HL-60 (cell line): ENCODE measurements at regions not wholly inside any gene's neighbourhood (a gene's known extent, or its start where the extent isn't known, plus 50 kb on each side); places are given as distances from the start of the nearest gene placed in this dataset.

ENCODE experiments used
- DNase-seq, 2 experiments: peaks; one replicate each; pipeline ENCODE4 v3.0.0-alpha.2; 2010 to 2020; ENCODE audit warnings: low read depth in 1 of 2, low spot score in 1 of 2
- H3K27ac ChIP-seq: fragments of 250-450 bp; sonication (Bioruptor Pico); replicated peaks from 2 replicates; pipeline ENCODE4 v1.5.1; 2020; ENCODE audit warnings: mild to moderate bottlenecking, moderate library complexity
- H3K27me3 ChIP-seq: fragments of 250-450 bp; sonication (Bioruptor Pico); 2 replicates; pipeline ENCODE4 v1.5.1; 2021; ENCODE audit warnings: mild to moderate bottlenecking, moderate library complexity; ENCODE audit not compliant: insufficient read depth, poor library complexity, severe bottlenecking
- H3K4me3 ChIP-seq: replicated peaks from 2 replicates; pipeline ENCODE4 v1.5.1; 2011; ENCODE audit warnings: mild to moderate bottlenecking, control low read depth, low read length; ENCODE audit not compliant: insufficient read depth
- GABPA ChIP-seq: IDR thresholded peaks from 2 replicates; pipeline ENCODE4 v1.6.1; 2012; ENCODE audit warnings: low read depth
- POLR2AphosphoS5 ChIP-seq: IDR thresholded peaks from 2 replicates; pipeline ENCODE4 v1.6.1; 2012; ENCODE audit warnings: low read depth
- SPI1 ChIP-seq: IDR thresholded peaks from 2 replicates; pipeline ENCODE4 v1.6.1; 2012; ENCODE audit warnings: low read depth, mild to moderate bottlenecking, borderline replicate concordance
- TF ChIP-seq, protein P1 (sequence below): IDR thresholded peaks from one replicate; pipeline ENCODE4 v1.5.1; 2011; ENCODE audit warnings: low read length, control low read depth, inconsistent platforms; ENCODE audit not compliant: insufficient read depth
- TF ChIP-seq, protein P2 (sequence below): IDR thresholded peaks from 2 replicates; pipeline ENCODE4 v1.6.1; 2012; ENCODE audit warnings: low read depth; ENCODE audit not compliant: insufficient replicate concordance

- Histone ChIP-seq H3K4me3 (no peak overlapping the region), H3K27me3 (no peaks in the 10 kb centered on the region)
Observed at GRCh38 chr4:92112805-92113204, 191.0 kb upstream of the GRID2 start.

DNA sequence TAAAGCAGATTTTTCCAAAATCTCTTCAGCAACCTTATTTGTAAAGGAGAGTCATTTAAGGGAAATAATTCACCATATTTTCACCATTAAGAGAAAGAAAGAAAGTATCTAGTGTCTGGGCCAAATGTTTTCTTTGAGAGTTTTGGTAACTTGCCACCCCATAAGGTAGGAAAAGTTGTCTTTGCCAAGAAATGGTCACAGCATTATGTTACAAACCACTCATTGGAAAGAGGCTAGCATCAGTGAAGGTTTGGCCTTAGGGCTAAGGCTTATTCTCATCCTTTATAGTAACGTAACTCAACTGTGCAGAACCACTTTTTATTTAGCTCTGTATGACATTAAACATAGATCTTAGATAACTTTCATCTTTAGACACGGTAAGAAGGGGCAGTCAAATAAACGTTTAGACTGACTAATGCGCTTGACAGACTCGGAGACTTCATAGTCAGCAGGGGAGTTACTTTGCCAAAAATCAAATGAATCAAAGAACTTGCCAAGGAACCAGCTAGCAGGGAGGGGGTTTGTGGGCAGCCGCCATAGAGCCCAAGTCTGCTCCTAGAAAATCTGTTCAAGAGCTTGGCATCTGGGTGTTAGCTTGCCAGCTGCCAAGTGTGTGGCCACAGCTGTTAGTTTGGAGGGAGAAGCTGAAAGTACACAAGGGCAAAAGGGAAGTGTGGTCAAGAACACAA, 182.8 kb upstream of the GRID2 start:
- H3K4me3 ChIP-seq, result no peak overlapping the region
- TF ChIP-seq, protein P1, sequence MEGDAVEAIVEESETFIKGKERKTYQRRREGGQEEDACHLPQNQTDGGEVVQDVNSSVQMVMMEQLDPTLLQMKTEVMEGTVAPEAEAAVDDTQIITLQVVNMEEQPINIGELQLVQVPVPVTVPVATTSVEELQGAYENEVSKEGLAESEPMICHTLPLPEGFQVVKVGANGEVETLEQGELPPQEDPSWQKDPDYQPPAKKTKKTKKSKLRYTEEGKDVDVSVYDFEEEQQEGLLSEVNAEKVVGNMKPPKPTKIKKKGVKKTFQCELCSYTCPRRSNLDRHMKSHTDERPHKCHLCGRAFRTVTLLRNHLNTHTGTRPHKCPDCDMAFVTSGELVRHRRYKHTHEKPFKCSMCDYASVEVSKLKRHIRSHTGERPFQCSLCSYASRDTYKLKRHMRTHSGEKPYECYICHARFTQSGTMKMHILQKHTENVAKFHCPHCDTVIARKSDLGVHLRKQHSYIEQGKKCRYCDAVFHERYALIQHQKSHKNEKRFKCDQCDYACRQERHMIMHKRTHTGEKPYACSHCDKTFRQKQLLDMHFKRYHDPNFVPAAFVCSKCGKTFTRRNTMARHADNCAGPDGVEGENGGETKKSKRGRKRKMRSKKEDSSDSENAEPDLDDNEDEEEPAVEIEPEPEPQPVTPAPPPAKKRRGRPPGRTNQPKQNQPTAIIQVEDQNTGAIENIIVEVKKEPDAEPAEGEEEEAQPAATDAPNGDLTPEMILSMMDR, result no peak
- TF ChIP-seq, protein P2, sequence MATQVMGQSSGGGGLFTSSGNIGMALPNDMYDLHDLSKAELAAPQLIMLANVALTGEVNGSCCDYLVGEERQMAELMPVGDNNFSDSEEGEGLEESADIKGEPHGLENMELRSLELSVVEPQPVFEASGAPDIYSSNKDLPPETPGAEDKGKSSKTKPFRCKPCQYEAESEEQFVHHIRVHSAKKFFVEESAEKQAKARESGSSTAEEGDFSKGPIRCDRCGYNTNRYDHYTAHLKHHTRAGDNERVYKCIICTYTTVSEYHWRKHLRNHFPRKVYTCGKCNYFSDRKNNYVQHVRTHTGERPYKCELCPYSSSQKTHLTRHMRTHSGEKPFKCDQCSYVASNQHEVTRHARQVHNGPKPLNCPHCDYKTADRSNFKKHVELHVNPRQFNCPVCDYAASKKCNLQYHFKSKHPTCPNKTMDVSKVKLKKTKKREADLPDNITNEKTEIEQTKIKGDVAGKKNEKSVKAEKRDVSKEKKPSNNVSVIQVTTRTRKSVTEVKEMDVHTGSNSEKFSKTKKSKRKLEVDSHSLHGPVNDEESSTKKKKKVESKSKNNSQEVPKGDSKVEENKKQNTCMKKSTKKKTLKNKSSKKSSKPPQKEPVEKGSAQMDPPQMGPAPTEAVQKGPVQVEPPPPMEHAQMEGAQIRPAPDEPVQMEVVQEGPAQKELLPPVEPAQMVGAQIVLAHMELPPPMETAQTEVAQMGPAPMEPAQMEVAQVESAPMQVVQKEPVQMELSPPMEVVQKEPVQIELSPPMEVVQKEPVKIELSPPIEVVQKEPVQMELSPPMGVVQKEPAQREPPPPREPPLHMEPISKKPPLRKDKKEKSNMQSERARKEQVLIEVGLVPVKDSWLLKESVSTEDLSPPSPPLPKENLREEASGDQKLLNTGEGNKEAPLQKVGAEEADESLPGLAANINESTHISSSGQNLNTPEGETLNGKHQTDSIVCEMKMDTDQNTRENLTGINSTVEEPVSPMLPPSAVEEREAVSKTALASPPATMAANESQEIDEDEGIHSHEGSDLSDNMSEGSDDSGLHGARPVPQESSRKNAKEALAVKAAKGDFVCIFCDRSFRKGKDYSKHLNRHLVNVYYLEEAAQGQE, result no peak
- TF ChIP-seq SPI1 (no peak), GABPA (no peak), POLR2AphosphoS5 (no peak)
- no peak for DNase-seq

More at GRCh38 chr4:92112805-92113204, 191.0 kb upstream of the GRID2 start:
- no peak for DNase-seq
- no peak overlapping the region for H3K27ac ChIP-seq
- TF ChIP-seq SPI1, result no peak
- TF ChIP-seq, protein P1, result no peak
- no peak for TF ChIP-seq POLR2AphosphoS5
- TF ChIP-seq, protein P2, result no peak
- TF ChIP-seq GABPA, result no peak

DNA sequence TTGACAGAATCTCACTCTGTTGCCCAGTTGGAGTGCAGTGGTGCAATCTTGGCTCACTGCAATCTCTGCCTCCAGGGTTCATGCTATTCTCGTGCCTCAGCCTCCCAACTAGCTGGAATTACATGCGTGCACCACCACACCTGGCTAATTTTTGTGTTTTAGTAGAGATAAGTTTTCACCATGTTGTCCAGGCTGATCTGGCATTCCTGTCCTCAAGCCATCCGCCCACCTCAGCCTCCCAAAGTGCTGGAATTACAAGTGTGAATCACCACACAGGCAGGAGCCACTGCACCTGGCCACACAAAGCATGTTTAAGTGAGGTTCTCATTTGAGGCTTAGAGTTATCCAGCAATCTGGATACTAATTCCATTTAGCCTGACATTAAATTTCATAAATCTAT, 180.9 kb upstream of the GRID2 start:
- no peak for DNase-seq

More for the DNA sequence above, 182.8 kb upstream of the GRID2 start:
- Histone ChIP-seq H3K27me3 (no peaks in the 10 kb centered on the region), H3K27ac (no peak overlapping the region)

More for the DNA sequence above, 180.9 kb upstream of the GRID2 start:
- H3K27me3 ChIP-seq, result no peaks in the 10 kb centered on the region
- H3K4me3 ChIP-seq, result no peak overlapping the region
- H3K27ac ChIP-seq, result no peak overlapping the region
- TF ChIP-seq POLR2AphosphoS5 (no peak), GABPA (no peak), SPI1 (no peak)
- TF ChIP-seq, protein P2, result no peak
- TF ChIP-seq, protein P1, result no peak
